Ishikawa (cell line): ENCODE measurements at regions not wholly inside any gene's neighbourhood (a gene's known extent, or its start where the extent isn't known, plus 50 kb on each side); places are given as distances from the start of the nearest gene placed in this dataset.

ENCODE experiments used
- CREB1 ChIP-seq: IDR thresholded peaks from 2 replicates; pipeline ENCODE4 v1.6.1; 2012; ENCODE audit warnings: low read depth
- EGR1 ChIP-seq: IDR thresholded peaks from 2 replicates; pipeline ENCODE4 v1.6.1; 2012
- EP300 ChIP-seq: IDR thresholded peaks from 2 replicates; pipeline ENCODE4 v1.6.1; 2012; ENCODE audit warnings: borderline replicate concordance
- FOXM1 ChIP-seq: IDR thresholded peaks from 2 replicates; pipeline ENCODE4 v1.6.1; 2012; ENCODE audit warnings: low read depth, borderline replicate concordance
- MAX ChIP-seq: IDR thresholded peaks from 2 replicates; pipeline ENCODE4 v1.6.1; 2012
- NFIC ChIP-seq: IDR thresholded peaks from 2 replicates; pipeline ENCODE4 v1.6.1; 2012
- RAD21 ChIP-seq: IDR thresholded peaks from 2 replicates; pipeline ENCODE4 v1.6.1; 2012; ENCODE audit warnings: low read depth
- TAF1 ChIP-seq: IDR thresholded peaks from 2 replicates; pipeline ENCODE4 v1.6.1; 2012; ENCODE audit warnings: low read depth, mild to moderate bottlenecking
- TCF12 ChIP-seq: IDR thresholded peaks from 2 replicates; pipeline ENCODE4 v1.6.1; 2012; ENCODE audit warnings: low read depth
- TEAD4 ChIP-seq: IDR thresholded peaks from 2 replicates; pipeline ENCODE4 v1.6.1; 2012
- USF1 ChIP-seq: IDR thresholded peaks from 2 replicates; pipeline ENCODE4 v1.6.1; 2012
- YY1 ChIP-seq: IDR thresholded peaks from 2 replicates; pipeline ENCODE4 v1.6.1; 2012; ENCODE audit warnings: low read depth
- ZBTB7A ChIP-seq: IDR thresholded peaks from 2 replicates; pipeline ENCODE4 v1.6.1; 2012; ENCODE audit warnings: low read depth
- TF ChIP-seq, protein P1 (sequence below): IDR thresholded peaks from 2 replicates; pipeline ENCODE4 v1.6.1; 2012; ENCODE audit warnings: low read depth, mild to moderate bottlenecking

DNA sequence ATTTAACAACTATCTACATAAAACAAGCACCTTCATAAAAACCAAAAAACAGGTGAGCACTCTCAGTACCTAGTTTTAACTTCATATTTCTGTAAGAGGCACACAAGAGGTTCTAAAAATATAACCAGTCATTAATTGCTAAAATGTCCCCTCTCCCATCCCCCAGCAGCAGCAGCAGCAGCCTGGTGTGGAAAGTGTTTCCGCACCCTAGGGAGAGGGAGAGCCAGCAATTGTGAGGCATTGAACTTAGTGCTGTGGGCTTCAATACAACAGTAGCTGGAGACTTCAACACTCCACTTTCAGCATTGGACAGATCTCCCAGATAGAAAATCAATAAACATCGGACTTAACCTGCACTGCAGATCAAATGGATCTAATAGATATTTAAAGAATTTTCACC is 1158.5 kb downstream of the JRKL start:
- TF ChIP-seq FOXM1 (no peak), USF1 (no peak), EGR1 (no peak), CREB1 (no peak), ZBTB7A (no peak), NFIC (no peak)

DNA sequence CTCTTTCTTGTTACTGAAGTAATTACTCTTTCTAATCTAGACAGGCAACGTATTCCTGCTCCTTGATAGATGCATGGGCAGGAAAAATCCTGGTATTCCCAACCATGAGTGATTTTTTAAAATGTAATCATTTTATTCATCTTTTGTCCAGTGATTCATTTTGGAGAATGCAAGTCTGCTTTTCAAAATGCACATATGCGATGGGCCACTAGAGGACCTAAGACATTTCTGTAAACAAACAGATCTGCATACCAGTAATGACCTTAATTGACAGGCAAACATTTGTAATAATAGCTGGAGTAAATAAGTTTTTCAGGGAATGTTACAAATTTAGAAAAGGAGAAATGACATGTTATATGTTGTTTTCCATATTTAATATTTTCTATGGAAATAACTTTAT is 1167.6 kb downstream of the JRKL start:
- TF ChIP-seq USF1, result no peak
- no peak for TF ChIP-seq ZBTB7A
- TF ChIP-seq EP300, result no peak
- TF ChIP-seq MAX, result no peak

DNA sequence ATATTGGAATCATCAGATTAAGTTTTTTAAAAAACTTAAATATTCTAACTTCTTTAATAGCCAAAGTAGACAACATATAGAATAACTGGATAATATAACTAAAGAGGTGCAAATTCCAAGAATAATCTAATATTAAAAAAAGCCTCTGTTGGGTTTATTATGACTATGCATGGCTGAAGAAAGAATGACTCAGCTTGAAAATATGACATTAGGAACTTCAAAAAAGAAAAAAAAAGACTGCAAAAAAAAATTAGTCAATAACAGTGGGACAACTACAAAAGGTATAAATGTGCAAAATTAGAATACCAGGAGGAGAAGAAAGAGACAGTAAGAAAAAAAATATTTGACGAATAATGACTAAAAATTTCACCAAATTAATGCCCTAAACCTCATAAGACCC is 1178.0 kb downstream of the JRKL start:
- TF ChIP-seq FOXM1 (no peak), USF1 (no peak)
- TF ChIP-seq, protein P1, sequence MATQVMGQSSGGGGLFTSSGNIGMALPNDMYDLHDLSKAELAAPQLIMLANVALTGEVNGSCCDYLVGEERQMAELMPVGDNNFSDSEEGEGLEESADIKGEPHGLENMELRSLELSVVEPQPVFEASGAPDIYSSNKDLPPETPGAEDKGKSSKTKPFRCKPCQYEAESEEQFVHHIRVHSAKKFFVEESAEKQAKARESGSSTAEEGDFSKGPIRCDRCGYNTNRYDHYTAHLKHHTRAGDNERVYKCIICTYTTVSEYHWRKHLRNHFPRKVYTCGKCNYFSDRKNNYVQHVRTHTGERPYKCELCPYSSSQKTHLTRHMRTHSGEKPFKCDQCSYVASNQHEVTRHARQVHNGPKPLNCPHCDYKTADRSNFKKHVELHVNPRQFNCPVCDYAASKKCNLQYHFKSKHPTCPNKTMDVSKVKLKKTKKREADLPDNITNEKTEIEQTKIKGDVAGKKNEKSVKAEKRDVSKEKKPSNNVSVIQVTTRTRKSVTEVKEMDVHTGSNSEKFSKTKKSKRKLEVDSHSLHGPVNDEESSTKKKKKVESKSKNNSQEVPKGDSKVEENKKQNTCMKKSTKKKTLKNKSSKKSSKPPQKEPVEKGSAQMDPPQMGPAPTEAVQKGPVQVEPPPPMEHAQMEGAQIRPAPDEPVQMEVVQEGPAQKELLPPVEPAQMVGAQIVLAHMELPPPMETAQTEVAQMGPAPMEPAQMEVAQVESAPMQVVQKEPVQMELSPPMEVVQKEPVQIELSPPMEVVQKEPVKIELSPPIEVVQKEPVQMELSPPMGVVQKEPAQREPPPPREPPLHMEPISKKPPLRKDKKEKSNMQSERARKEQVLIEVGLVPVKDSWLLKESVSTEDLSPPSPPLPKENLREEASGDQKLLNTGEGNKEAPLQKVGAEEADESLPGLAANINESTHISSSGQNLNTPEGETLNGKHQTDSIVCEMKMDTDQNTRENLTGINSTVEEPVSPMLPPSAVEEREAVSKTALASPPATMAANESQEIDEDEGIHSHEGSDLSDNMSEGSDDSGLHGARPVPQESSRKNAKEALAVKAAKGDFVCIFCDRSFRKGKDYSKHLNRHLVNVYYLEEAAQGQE, result no peak

GRCh38 chr11:97570636-97571035 is 1180.8 kb downstream of the JRKL start:
- TF ChIP-seq TEAD4 (no peak), NFIC (no peak), TAF1 (no peak), TCF12 (no peak), ZBTB7A (no peak), CREB1 (no peak), RAD21 (no peak), YY1 (no peak), FOXM1 (no peak), EGR1 (no peak), USF1 (no peak), EP300 (no peak)
- TF ChIP-seq, protein P1, result no peak

GRCh38 chr11:97574976-97575665 is 1185.3 kb downstream of the JRKL start:
- no peak for TF ChIP-seq TCF12
- no peak for TF ChIP-seq YY1
- no peak for TF ChIP-seq RAD21
- no peak for TF ChIP-seq USF1
- no peak for TF ChIP-seq EP300
- no peak for TF ChIP-seq FOXM1

GRCh38 chr11:97607291-97608000 is 1217.6 kb downstream of the JRKL start:
- TF ChIP-seq ZBTB7A, result no peak
- no peak for TF ChIP-seq RAD21
- TF ChIP-seq CREB1, result no peak
- no peak for TF ChIP-seq NFIC
